DND-41 (cell line): ENCODE measurements at regions not wholly inside any gene's neighbourhood (a gene's known extent, or its start where the extent isn't known, plus 50 kb on each side); places are given as distances from the start of the nearest gene placed in this dataset.

Experiments
- ATAC-seq: fragments of 200-7000 bp; cut with Tn5 transposase; 3 replicates; pipeline ENCODE4 v1.9.1; 2021; ENCODE audit warnings: low read depth; ENCODE audit not compliant: insufficient read depth
- DNase-seq: peaks from one replicate; pipeline ENCODE4 v3.0.0-alpha.2; 2020
- H2AFZ ChIP-seq: 2 replicates; pipeline ENCODE4 v1.6.0; 2012; ENCODE audit warnings: low read depth, low read length
- H3K27ac ChIP-seq: 2 replicates; pipeline ENCODE4 v1.5.1; 2012; ENCODE audit warnings: low read length, inconsistent platforms
- H3K27me3 ChIP-seq: fragments of 200-600 bp; sonication (generic); 2 replicates; pipeline ENCODE4 v1.6.0; 2012; ENCODE audit warnings: low read length, mild to moderate bottlenecking, inconsistent platforms; ENCODE audit not compliant: insufficient read depth, poor library complexity
- H3K36me3 ChIP-seq: 2 replicates; pipeline ENCODE4 v1.5.1; 2012; ENCODE audit warnings: low read length, inconsistent platforms; ENCODE audit not compliant: insufficient read depth
- H3K4me1 ChIP-seq: 2 replicates; pipeline ENCODE4 v1.5.1; 2012; ENCODE audit warnings: mild to moderate bottlenecking, low read length; ENCODE audit not compliant: insufficient read depth
- H3K4me2 ChIP-seq: 2 replicates; pipeline ENCODE4 v1.6.0; 2012; ENCODE audit warnings: mild to moderate bottlenecking, moderate library complexity, low read length, inconsistent platforms; ENCODE audit not compliant: insufficient read depth
- H3K4me3 ChIP-seq, 2 experiments: fragments of 200-600 bp in 1 of 2; shearing (Covaris generic) in 1 of 2; 2 replicates each; pipeline ENCODE4 v1.5.1; 2012 to 2016; ENCODE audit warnings: inconsistent platforms in 2 of 2, low read length in 2 of 2, mild to moderate bottlenecking in 2 of 2, low read depth in 1 of 2, moderate library complexity in 1 of 2
- H3K79me2 ChIP-seq: 2 replicates; pipeline ENCODE4 v1.6.0; 2012; ENCODE audit warnings: low read length, inconsistent platforms; ENCODE audit not compliant: insufficient read depth
- H3K9ac ChIP-seq: 2 replicates; pipeline ENCODE4 v1.6.0; 2012; ENCODE audit warnings: low read depth, mild to moderate bottlenecking, inconsistent platforms, low read length, moderate library complexity
- H3K9me3 ChIP-seq: 2 replicates; pipeline ENCODE4 v1.5.1; 2012; ENCODE audit warnings: low read length, moderate library complexity, mild to moderate bottlenecking, inconsistent platforms; ENCODE audit not compliant: insufficient read depth, severe bottlenecking
- H4K20me1 ChIP-seq: 2 replicates; pipeline ENCODE4 v1.6.0; 2012; ENCODE audit warnings: low read length; ENCODE audit not compliant: insufficient read depth
- CTCF ChIP-seq: IDR thresholded peaks from 2 replicates; pipeline ENCODE4 v1.5.1; 2012; ENCODE audit warnings: borderline replicate concordance, low read length, moderate library complexity, mild to moderate bottlenecking; ENCODE audit not compliant: poor library complexity, severe bottlenecking; ENCODE audit errors: extremely low read depth
- EZH2 ChIP-seq: IDR thresholded peaks from 3 replicates; pipeline ENCODE4 v1.6.1; 2012; ENCODE audit warnings: borderline replicate concordance, low read depth, mild to moderate bottlenecking, moderate library complexity, low read length, inconsistent platforms; ENCODE audit not compliant: severe bottlenecking

- Histone ChIP-seq H3K79me2 (no peaks in the 10 kb centered on the region), H3K27me3 (no peaks in the 10 kb centered on the region), H4K20me1 (no peaks in the 10 kb centered on the region), H3K4me2 (no peak overlapping the region), H3K27ac (no peak overlapping the region), H3K36me3 (no peaks in the 10 kb centered on the region), H3K4me1 (no peaks in the 10 kb centered on the region), H3K9ac (no peak overlapping the region), H3K9me3 (no peaks in the 10 kb centered on the region), H2AFZ (no peak overlapping the region), H3K4me3 (no peak overlapping the region)
- ATAC-seq (no peak), DNase-seq (no peak)
- TF ChIP-seq EZH2 (no peak), CTCF (no peak)
Observed at GRCh38 chrX:85590638-85591037, 211.2 kb upstream of the POF1B start.

GRCh38 chrX:85573801-85574200 lies 194.3 kb upstream of the POF1B start:
- Histone ChIP-seq H3K4me3 (no peak overlapping the region), H3K4me1 (no peaks in the 10 kb centered on the region), H3K79me2 (no peaks in the 10 kb centered on the region), H3K9ac (no peak overlapping the region), H3K9me3 (no peaks in the 10 kb centered on the region), H3K4me2 (no peak overlapping the region), H4K20me1 (no peaks in the 10 kb centered on the region), H3K27ac (no peak overlapping the region), H3K27me3 (no peaks in the 10 kb centered on the region), H3K36me3 (no peaks in the 10 kb centered on the region), H2AFZ (no peak overlapping the region)
- ATAC-seq (no peak), DNase-seq (no peak)
- TF ChIP-seq CTCF: no peak
- TF ChIP-seq EZH2: no peak

GRCh38 chrX:85570496-85570895 lies 191.0 kb upstream of the POF1B start:
- DNase-seq (no peak), ATAC-seq (no peak)
- no peak overlapping the region for H3K4me2 ChIP-seq
- H3K79me2 ChIP-seq: no peaks in the 10 kb centered on the region
- no peaks in the 10 kb centered on the region for H3K27me3 ChIP-seq
- H3K9ac ChIP-seq: no peak overlapping the region
- no peak overlapping the region for H3K4me3 ChIP-seq
- H3K27ac ChIP-seq: no peak overlapping the region
- no peaks in the 10 kb centered on the region for H4K20me1 ChIP-seq
- H3K36me3 ChIP-seq: no peaks in the 10 kb centered on the region
- no peak overlapping the region for H2AFZ ChIP-seq
- H3K9me3 ChIP-seq: no peaks in the 10 kb centered on the region
- TF ChIP-seq CTCF: no peak
- TF ChIP-seq EZH2: no peak
- H3K4me1 ChIP-seq: no peaks in the 10 kb centered on the region

- DNase-seq: no peak
- H3K4me1 ChIP-seq: no peaks in the 10 kb centered on the region
- H3K4me3 ChIP-seq: no peak overlapping the region
- H3K9ac ChIP-seq: no peak overlapping the region
- no peaks in the 10 kb centered on the region for H3K9me3 ChIP-seq
- TF ChIP-seq CTCF: no peak
- TF ChIP-seq EZH2: no peak
- H3K36me3 ChIP-seq: no peaks in the 10 kb centered on the region
- H3K79me2 ChIP-seq: no peaks in the 10 kb centered on the region
- no peaks in the 10 kb centered on the region for H3K27me3 ChIP-seq
- H3K4me2 ChIP-seq: no peak overlapping the region
- no peak for ATAC-seq
- H2AFZ ChIP-seq: no peak overlapping the region
- no peak overlapping the region for H3K27ac ChIP-seq
- H4K20me1 ChIP-seq: no peaks in the 10 kb centered on the region
Observed at GRCh38 chrX:85569686-85570085, 190.2 kb upstream of the POF1B start.
